HL-60 (cell line): ENCODE measurements at regions not wholly inside any gene's neighbourhood (a gene's known extent, or its start where the extent isn't known, plus 50 kb on each side); places are given as distances from the start of the nearest gene placed in this dataset.

Source experiments
- CTCF ChIP-seq: IDR thresholded peaks from one replicate; pipeline ENCODE4 v1.5.1; 2011; ENCODE audit warnings: low read length, control low read depth, inconsistent platforms; ENCODE audit not compliant: insufficient read depth
- SPI1 ChIP-seq: IDR thresholded peaks from 2 replicates; pipeline ENCODE4 v1.6.1; 2012; ENCODE audit warnings: low read depth, mild to moderate bottlenecking, borderline replicate concordance

DNA sequence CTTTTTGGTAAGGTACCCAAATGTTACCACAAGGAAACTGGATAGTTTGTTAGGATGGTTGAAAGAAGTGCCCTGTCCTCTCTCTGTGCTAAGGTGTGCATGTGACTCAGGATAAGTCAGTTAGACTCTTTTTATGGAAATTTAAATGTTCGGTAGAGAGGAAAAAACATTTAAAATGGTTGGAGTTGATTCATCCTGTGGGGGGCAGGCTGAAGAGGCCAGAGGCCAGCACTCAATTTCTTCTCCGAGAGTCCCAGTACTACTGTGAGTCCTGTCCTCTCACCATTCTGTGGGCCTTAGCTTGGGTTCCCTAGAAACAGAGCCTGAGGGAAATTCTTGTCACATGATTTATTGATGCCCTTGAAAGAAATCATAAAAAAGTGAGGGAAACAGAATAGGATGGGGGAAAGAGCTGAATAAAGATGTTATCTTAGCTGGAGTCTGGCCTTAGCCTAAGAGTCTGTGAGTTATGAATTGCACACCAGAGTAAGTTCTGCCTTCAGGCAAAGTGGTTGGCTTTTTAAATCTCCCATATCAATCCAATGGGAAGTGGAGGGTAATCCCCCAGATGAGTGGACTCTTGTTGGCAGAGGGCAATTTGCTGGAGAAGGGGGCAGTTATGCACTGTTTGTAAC, 106.5 kb upstream of the GALNT15 start:
- TF ChIP-seq CTCF (no peak), SPI1 (no peak)
